ENCODE measurements at regions not wholly inside any gene's neighbourhood (a gene's known extent, or its start where the extent isn't known, plus 50 kb on each side); places are given as distances from the start of the nearest gene placed in this dataset.
"Not testable (repeated sequence)": the region's sequence is repeated elsewhere in the genome, so short reads cannot be mapped to it uniquely, and the experiment has no call there.

DNA sequence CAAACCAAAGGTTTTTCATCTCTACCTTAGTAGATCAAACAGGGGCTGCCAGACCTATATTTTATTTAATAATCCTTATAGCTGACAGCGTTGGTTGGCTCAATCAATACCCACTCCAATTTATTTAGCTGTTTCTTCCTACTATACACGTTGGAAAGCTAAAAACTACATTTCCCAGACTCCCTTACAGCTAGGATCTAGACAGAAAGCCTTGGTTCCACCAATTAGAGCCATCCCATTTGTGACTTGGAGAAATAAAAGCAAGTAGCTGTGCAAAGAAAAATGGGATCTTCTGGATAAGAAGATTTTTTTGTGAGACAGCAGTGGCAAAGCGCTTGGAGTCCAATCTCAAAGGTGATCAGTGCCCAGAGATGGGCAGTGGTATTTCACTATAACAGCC lies 331.3 kb upstream of the MEIS1 start:
- Mint-ChIP-seq H3K36me3 (ENCODE audit: insufficient read depth) (no peaks in the 10 kb centered on the region), H3K27me3 (ENCODE audit: low read depth) (no peaks in the 10 kb centered on the region), H3K9me3 (no peaks in the 10 kb centered on the region), H3K4me3 (no peak overlapping the region), H3K4me1 (ENCODE audit: low read depth) (no peaks in the 10 kb centered on the region)
- DNase-seq, result no peak
- no peak for ATAC-seq

DNA sequence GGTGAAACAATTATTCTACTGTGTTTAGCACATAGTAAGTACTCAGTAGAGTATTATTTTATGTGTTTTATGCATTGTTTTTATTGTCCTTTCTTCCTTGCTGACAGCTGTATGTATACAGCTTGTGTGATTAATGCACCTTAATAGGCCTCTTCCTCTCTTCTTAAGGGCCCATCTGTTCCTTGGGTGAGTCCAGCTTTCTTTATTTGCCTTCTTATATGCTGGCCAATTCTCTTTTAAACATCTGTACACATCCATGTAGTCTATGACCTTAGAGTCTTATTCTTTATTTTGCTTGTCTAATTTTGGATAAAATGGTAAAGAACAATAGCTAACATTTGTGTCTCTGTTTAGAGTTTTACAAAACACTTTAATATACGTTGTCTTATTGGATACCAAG lies 333.7 kb upstream of the MEIS1 start:
- DNase-seq, result no peak
- H3K9me3 Mint-ChIP-seq, result peaks cover 4% of the 10 kb centered on the region

GRCh38 chr2:66095820-66096345 lies 339.0 kb upstream of the MEIS1 start:
- H3K4me3 Mint-ChIP-seq, result no peak overlapping the region
- H3K9me3 Mint-ChIP-seq, result peaks cover 4% of the 10 kb centered on the region
- no peaks in the 10 kb centered on the region for H3K36me3 Mint-ChIP-seq (ENCODE audit: insufficient read depth)
- no peaks in the 10 kb centered on the region for H3K27me3 Mint-ChIP-seq (ENCODE audit: low read depth)
- ATAC-seq, result no peak
- no peaks in the 10 kb centered on the region for H3K4me1 Mint-ChIP-seq (ENCODE audit: low read depth)
- no peak for DNase-seq

More for the DNA sequence above, 333.7 kb upstream of the MEIS1 start:
- H3K4me1 Mint-ChIP-seq (ENCODE audit: low read depth), result no peaks in the 10 kb centered on the region
- no peak for ATAC-seq
- no peak overlapping the region for H3K4me3 Mint-ChIP-seq
- no peaks in the 10 kb centered on the region for H3K36me3 Mint-ChIP-seq (ENCODE audit: insufficient read depth)
- no peaks in the 10 kb centered on the region for H3K27me3 Mint-ChIP-seq (ENCODE audit: low read depth)

GRCh38 chr2:66094689-66095088 lies 340.2 kb upstream of the MEIS1 start:
- DNase-seq; H3K4me1 Mint-ChIP-seq (ENCODE audit: low read depth); H3K27me3 Mint-ChIP-seq (ENCODE audit: low read depth); ATAC-seq; H3K36me3 Mint-ChIP-seq (ENCODE audit: insufficient read depth); H3K9me3 Mint-ChIP-seq; H3K4me3 Mint-ChIP-seq: not testable (repeated sequence)

- Mint-ChIP-seq H3K4me1 (ENCODE audit: low read depth) (no peaks in the 10 kb centered on the region), H3K27me3 (ENCODE audit: low read depth) (no peaks in the 10 kb centered on the region), H3K9me3 (peaks cover 11% of the 10 kb centered on the region), H3K36me3 (ENCODE audit: insufficient read depth) (no peaks in the 10 kb centered on the region), H3K4me3 (no peak overlapping the region)
- no peak for DNase-seq
- no peak for ATAC-seq
Measured at GRCh38 chr2:66093371-66093770, 341.6 kb upstream of the MEIS1 start.

DNA sequence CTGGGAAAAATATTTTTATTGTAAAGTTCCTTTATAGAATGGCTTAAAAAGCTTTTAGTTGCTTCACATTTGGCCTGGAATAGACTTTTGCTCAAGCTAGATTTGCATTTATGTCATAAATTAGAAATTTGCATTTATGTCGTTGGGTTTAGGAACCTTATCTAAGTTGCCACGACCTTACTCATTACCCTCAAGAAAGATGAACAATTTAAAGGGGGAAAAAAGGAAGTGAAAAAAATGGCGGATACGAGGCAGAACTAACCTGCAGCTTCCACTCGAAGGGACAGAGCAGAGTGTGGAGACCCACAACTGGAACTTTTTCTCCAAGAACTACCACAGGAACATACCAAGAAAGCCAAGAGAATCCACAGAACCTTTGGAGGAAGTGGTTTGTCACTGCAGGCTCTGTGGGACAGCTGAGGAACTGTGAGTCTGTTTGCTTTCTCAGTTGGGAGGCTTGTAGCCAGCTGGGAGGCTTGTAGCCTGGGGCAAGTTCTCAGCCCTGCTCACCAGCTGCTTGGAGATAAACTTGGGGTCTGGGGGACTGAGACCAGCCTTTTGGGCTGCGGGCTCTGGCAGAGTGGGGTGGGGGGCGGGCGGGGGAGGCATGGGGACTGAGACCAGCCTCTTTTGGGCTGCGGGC lies 349.9 kb upstream of the MEIS1 start:
- no peaks in the 10 kb centered on the region for H3K36me3 Mint-ChIP-seq (ENCODE audit: insufficient read depth)
- ATAC-seq, result no peak
- no peak for DNase-seq
- no peaks in the 10 kb centered on the region for H3K27me3 Mint-ChIP-seq (ENCODE audit: low read depth)
- H3K4me1 Mint-ChIP-seq (ENCODE audit: low read depth), result no peaks in the 10 kb centered on the region
- H3K4me3 Mint-ChIP-seq, result no peak overlapping the region
- peaks cover 21% of the 10 kb centered on the region for H3K9me3 Mint-ChIP-seq

- no peak overlapping the region for H3K4me3 Mint-ChIP-seq
- no peaks in the 10 kb centered on the region for H3K4me1 Mint-ChIP-seq (ENCODE audit: low read depth)
- no peaks in the 10 kb centered on the region for H3K36me3 Mint-ChIP-seq (ENCODE audit: insufficient read depth)
- ATAC-seq, result no peak
- H3K9me3 Mint-ChIP-seq, result peaks cover 13% of the 10 kb centered on the region
- H3K27me3 Mint-ChIP-seq (ENCODE audit: low read depth), result no peaks in the 10 kb centered on the region
- DNase-seq, result no peak
Measured at GRCh38 chr2:66082581-66082980, 352.3 kb upstream of the MEIS1 start.

DNA sequence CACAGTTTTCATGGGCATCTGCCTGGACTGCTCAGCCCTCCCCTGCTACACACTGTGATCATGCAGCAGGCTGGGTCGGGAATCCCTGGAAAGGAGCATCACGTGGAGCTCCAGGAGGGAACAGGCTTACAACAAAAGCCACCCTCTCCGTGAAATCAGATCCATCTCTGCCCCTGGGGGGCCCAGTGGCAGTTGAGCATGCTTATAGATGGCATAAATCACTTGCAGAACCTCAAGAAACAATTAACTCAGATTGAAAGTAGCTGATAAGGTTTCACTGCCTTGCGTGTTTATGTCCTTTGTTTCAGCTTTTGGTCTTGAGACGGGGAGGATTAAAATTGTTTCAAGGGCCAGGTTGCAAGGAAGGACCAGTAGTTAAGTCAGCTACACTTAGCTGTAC lies 354.8 kb upstream of the MEIS1 start:
- H3K36me3 Mint-ChIP-seq (ENCODE audit: insufficient read depth), result no peaks in the 10 kb centered on the region
- DNase-seq (no peak), ATAC-seq (no peak)
- H3K4me1 Mint-ChIP-seq (ENCODE audit: low read depth), result no peaks in the 10 kb centered on the region
- H3K27me3 Mint-ChIP-seq (ENCODE audit: low read depth), result peaks cover 2% of the 10 kb centered on the region
- peaks cover 3% of the 10 kb centered on the region for H3K9me3 Mint-ChIP-seq
- no peak overlapping the region for H3K4me3 Mint-ChIP-seq

- Mint-ChIP-seq H3K36me3 (ENCODE audit: insufficient read depth) (no peaks in the 10 kb centered on the region), H3K4me3 (no peak overlapping the region), H3K27me3 (ENCODE audit: low read depth) (peaks cover 2% of the 10 kb centered on the region), H3K9me3 (no peaks in the 10 kb centered on the region), H3K4me1 (ENCODE audit: low read depth) (no peaks in the 10 kb centered on the region)
- no peak for DNase-seq
- ATAC-seq, result no peak
Measured at GRCh38 chr2:66073172-66073571, 361.8 kb upstream of the MEIS1 start.

- no peak for ATAC-seq
- Mint-ChIP-seq H3K36me3 (ENCODE audit: insufficient read depth) (no peaks in the 10 kb centered on the region), H3K4me1 (ENCODE audit: low read depth) (no peaks in the 10 kb centered on the region), H3K9me3 (no peaks in the 10 kb centered on the region), H3K4me3 (no peak overlapping the region), H3K27me3 (ENCODE audit: low read depth) (no peaks in the 10 kb centered on the region)
- no peak for DNase-seq
Measured at GRCh38 chr2:66070721-66071602, 364.0 kb upstream of the MEIS1 start.

GRCh38 chr2:66069937-66070720 lies 364.8 kb upstream of the MEIS1 start:
- DNase-seq (no peak), ATAC-seq (no peak)
- no peaks in the 10 kb centered on the region for H3K4me1 Mint-ChIP-seq (ENCODE audit: low read depth)
- H3K36me3 Mint-ChIP-seq (ENCODE audit: insufficient read depth), result no peaks in the 10 kb centered on the region
- no peaks in the 10 kb centered on the region for H3K9me3 Mint-ChIP-seq
- H3K4me3 Mint-ChIP-seq, result no peak overlapping the region
- no peaks in the 10 kb centered on the region for H3K27me3 Mint-ChIP-seq (ENCODE audit: low read depth)

- H3K36me3 Mint-ChIP-seq (ENCODE audit: insufficient read depth), result no peaks in the 10 kb centered on the region
- no peak overlapping the region for H3K4me3 Mint-ChIP-seq
- DNase-seq (no peak), ATAC-seq (no peak)
- H3K27me3 Mint-ChIP-seq (ENCODE audit: low read depth), result no peaks in the 10 kb centered on the region
- no peaks in the 10 kb centered on the region for H3K9me3 Mint-ChIP-seq
- H3K4me1 Mint-ChIP-seq (ENCODE audit: low read depth), result no peaks in the 10 kb centered on the region
Measured at GRCh38 chr2:66066032-66066431, 368.9 kb upstream of the MEIS1 start.

DNA sequence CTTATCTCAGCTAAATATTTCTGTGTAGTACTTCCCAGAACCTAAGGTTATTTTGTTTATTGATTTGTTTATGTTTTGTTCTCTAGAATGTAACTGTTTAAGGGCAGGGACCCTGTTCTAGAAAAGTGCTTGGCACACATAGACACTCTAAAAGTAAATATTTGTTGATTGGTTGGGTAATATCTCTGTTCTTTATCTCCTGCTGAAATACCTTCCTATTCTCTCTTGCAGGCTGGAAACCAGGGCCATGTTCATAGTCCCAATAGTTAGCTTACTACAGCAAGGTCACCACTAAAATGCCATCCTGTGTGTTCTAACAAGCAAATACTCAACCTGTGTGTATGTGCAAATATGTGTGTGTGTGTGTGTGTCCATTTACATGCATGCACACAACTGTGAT lies 375.6 kb upstream of the MEIS1 start:
- no peaks in the 10 kb centered on the region for H3K4me1 Mint-ChIP-seq (ENCODE audit: low read depth)
- no peak for ATAC-seq
- no peak overlapping the region for H3K4me3 Mint-ChIP-seq
- no peaks in the 10 kb centered on the region for H3K36me3 Mint-ChIP-seq (ENCODE audit: insufficient read depth)
- no peak for DNase-seq
- H3K27me3 Mint-ChIP-seq (ENCODE audit: low read depth), result no peaks in the 10 kb centered on the region
- H3K9me3 Mint-ChIP-seq, result no peaks in the 10 kb centered on the region

DNA sequence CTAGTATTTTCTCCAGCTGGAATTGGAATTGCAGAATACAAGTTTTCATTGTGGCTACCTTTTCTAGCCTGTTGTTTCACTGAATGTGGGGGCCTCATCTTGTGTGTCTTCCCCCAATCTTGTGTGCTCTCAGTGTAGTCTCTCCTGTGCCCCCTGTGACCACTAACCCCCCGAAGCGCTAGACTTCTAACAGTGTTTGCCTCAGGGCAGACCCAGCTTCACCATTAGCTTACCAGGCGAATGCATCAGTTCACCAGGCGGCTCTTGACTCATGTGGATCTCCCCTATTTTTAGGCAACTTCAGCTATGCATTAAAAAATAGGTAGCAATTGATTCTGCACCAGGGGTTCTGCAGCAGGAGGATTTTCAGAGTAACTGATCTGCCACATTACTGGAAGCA lies 376.2 kb upstream of the MEIS1 start:
- no peak overlapping the region for H3K4me3 Mint-ChIP-seq
- H3K9me3 Mint-ChIP-seq, result no peaks in the 10 kb centered on the region
- H3K4me1 Mint-ChIP-seq (ENCODE audit: low read depth), result no peaks in the 10 kb centered on the region
- no peak for DNase-seq
- ATAC-seq, result no peak
- no peaks in the 10 kb centered on the region for H3K27me3 Mint-ChIP-seq (ENCODE audit: low read depth)
- H3K36me3 Mint-ChIP-seq (ENCODE audit: insufficient read depth), result no peaks in the 10 kb centered on the region
